ENCODE measurements at regions not wholly inside any gene's neighbourhood (a gene's known extent, or its start where the extent isn't known, plus 50 kb on each side); places are given as distances from the start of the nearest gene placed in this dataset.

GRCh38 chr4:110886270-110886669, 263.4 kb upstream of the PITX2 start:
- Histone ChIP-seq H3K27ac (ENCODE audit: low read depth, low read length) (no peak overlapping the region), H3K4me3 (ENCODE audit: low read depth, low read length) (no peak overlapping the region), H3K9ac (ENCODE audit: low read length) (no peak overlapping the region), H3K9me3 (ENCODE audit: control insufficient read depth, insufficient read depth, low read depth, low read length) (no peaks in the 10 kb centered on the region), H3K36me3 (ENCODE audit: control insufficient read depth, insufficient read depth, low read length) (no peaks in the 10 kb centered on the region), H3K4me1 (ENCODE audit: control insufficient read depth, insufficient read depth, low read length) (no peaks in the 10 kb centered on the region), H3K27me3 (ENCODE audit: control insufficient read depth, insufficient read depth, low read length) (no peaks in the 10 kb centered on the region)

- no peaks in the 10 kb centered on the region for H3K27me3 ChIP-seq (ENCODE audit: control insufficient read depth, insufficient read depth, low read length)
- no peaks in the 10 kb centered on the region for H3K36me3 ChIP-seq (ENCODE audit: control insufficient read depth, insufficient read depth, low read length)
- no peaks in the 10 kb centered on the region for H3K4me1 ChIP-seq (ENCODE audit: control insufficient read depth, insufficient read depth, low read length)
- no peak overlapping the region for H3K27ac ChIP-seq (ENCODE audit: low read depth, low read length)
- no peak overlapping the region for H3K9ac ChIP-seq (ENCODE audit: low read length)
- no peaks in the 10 kb centered on the region for H3K9me3 ChIP-seq (ENCODE audit: control insufficient read depth, insufficient read depth, low read depth, low read length)
- no peak overlapping the region for H3K4me3 ChIP-seq (ENCODE audit: low read depth, low read length)
These were observed 264.0 kb upstream of the PITX2 start for GRCh38 chr4:110886856-110887255.

- no peak overlapping the region for H3K9ac ChIP-seq (ENCODE audit: low read length)
- no peaks in the 10 kb centered on the region for H3K36me3 ChIP-seq (ENCODE audit: control insufficient read depth, insufficient read depth, low read length)
- no peaks in the 10 kb centered on the region for H3K9me3 ChIP-seq (ENCODE audit: control insufficient read depth, insufficient read depth, low read depth, low read length)
- H3K27me3 ChIP-seq (ENCODE audit: control insufficient read depth, insufficient read depth, low read length) = no peaks in the 10 kb centered on the region
- no peak overlapping the region for H3K27ac ChIP-seq (ENCODE audit: low read depth, low read length)
- no peak overlapping the region for H3K4me3 ChIP-seq (ENCODE audit: low read depth, low read length)
- peaks cover 24% of the 10 kb centered on the region for H3K4me1 ChIP-seq (ENCODE audit: control insufficient read depth, insufficient read depth, low read length)
These were observed 274.9 kb upstream of the PITX2 start for GRCh38 chr4:110897784-110898183.

DNA sequence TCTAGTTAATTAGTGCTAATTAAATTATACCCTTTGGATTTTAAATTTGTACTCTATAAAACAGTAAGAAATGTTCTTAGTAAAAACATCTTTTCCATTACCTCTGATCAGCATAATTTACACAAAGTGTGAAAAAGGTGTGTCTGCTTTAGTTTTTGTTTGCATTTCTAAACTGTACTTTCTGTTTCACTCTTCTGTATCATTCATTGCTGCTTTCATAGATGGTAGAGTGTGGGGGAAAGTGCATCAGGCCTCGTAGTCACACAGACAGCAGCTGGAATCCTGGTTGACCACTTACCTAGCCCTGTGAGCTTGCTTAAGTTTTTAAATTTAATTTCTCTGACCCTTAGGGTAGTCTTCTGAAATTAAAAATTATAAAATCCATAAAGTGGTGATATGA, 275.4 kb upstream of the PITX2 start:
- Histone ChIP-seq H3K36me3 (ENCODE audit: control insufficient read depth, insufficient read depth, low read length) (no peaks in the 10 kb centered on the region), H3K27me3 (ENCODE audit: control insufficient read depth, insufficient read depth, low read length) (no peaks in the 10 kb centered on the region), H3K4me1 (ENCODE audit: control insufficient read depth, insufficient read depth, low read length) (peaks cover 24% of the 10 kb centered on the region), H3K9ac (ENCODE audit: low read length) (no peak overlapping the region), H3K4me3 (ENCODE audit: low read depth, low read length) (no peak overlapping the region), H3K27ac (ENCODE audit: low read depth, low read length) (no peak overlapping the region), H3K9me3 (ENCODE audit: control insufficient read depth, insufficient read depth, low read depth, low read length) (no peaks in the 10 kb centered on the region)

GRCh38 chr4:110900213-110900769, 277.4 kb upstream of the PITX2 start:
- peaks cover 24% of the 10 kb centered on the region for H3K4me1 ChIP-seq (ENCODE audit: control insufficient read depth, insufficient read depth, low read length)
- H3K9me3 ChIP-seq (ENCODE audit: control insufficient read depth, insufficient read depth, low read depth, low read length) = no peaks in the 10 kb centered on the region
- no peaks in the 10 kb centered on the region for H3K36me3 ChIP-seq (ENCODE audit: control insufficient read depth, insufficient read depth, low read length)
- no peaks in the 10 kb centered on the region for H3K27me3 ChIP-seq (ENCODE audit: control insufficient read depth, insufficient read depth, low read length)
- H3K4me3 ChIP-seq (ENCODE audit: low read depth, low read length) = no peak overlapping the region
- no peak overlapping the region for H3K27ac ChIP-seq (ENCODE audit: low read depth, low read length)
- no peak overlapping the region for H3K9ac ChIP-seq (ENCODE audit: low read length)

- no peak overlapping the region for H3K4me3 ChIP-seq (ENCODE audit: low read depth, low read length)
These were observed 279.6 kb upstream of the PITX2 start for GRCh38 chr4:110902500-110902899.

GRCh38 chr4:110904435-110905065, 281.7 kb upstream of the PITX2 start:
- H3K27ac ChIP-seq (ENCODE audit: low read depth, low read length) = no peak overlapping the region
- no peak overlapping the region for H3K4me3 ChIP-seq (ENCODE audit: low read depth, low read length)
- H3K9ac ChIP-seq (ENCODE audit: low read length) = no peak overlapping the region
- peaks cover 9% of the 10 kb centered on the region; the same call in 1 of the 2 replicates for H3K4me1 ChIP-seq (ENCODE audit: control insufficient read depth, insufficient read depth, low read length)
- H3K36me3 ChIP-seq (ENCODE audit: control insufficient read depth, insufficient read depth, low read length) = no peaks in the 10 kb centered on the region
- H3K27me3 ChIP-seq (ENCODE audit: control insufficient read depth, insufficient read depth, low read length) = no peaks in the 10 kb centered on the region
- H3K9me3 ChIP-seq (ENCODE audit: control insufficient read depth, insufficient read depth, low read depth, low read length) = no peaks in the 10 kb centered on the region

More at GRCh38 chr4:110902500-110902899, 279.6 kb upstream of the PITX2 start:
- Histone ChIP-seq H3K9ac (ENCODE audit: low read length) (no peak overlapping the region), H3K9me3 (ENCODE audit: control insufficient read depth, insufficient read depth, low read depth, low read length) (no peaks in the 10 kb centered on the region), H3K4me1 (ENCODE audit: control insufficient read depth, insufficient read depth, low read length) (peaks cover 21% of the 10 kb centered on the region), H3K27ac (ENCODE audit: low read depth, low read length) (no peak overlapping the region), H3K27me3 (ENCODE audit: control insufficient read depth, insufficient read depth, low read length) (no peaks in the 10 kb centered on the region), H3K36me3 (ENCODE audit: control insufficient read depth, insufficient read depth, low read length) (no peaks in the 10 kb centered on the region)

GRCh38 chr4:110905367-110905766, 282.5 kb upstream of the PITX2 start:
- H3K4me3 ChIP-seq (ENCODE audit: low read depth, low read length) = no peak overlapping the region
- H3K9me3 ChIP-seq (ENCODE audit: control insufficient read depth, insufficient read depth, low read depth, low read length) = no peaks in the 10 kb centered on the region
- no peak overlapping the region for H3K27ac ChIP-seq (ENCODE audit: low read depth, low read length)
- no peak overlapping the region for H3K9ac ChIP-seq (ENCODE audit: low read length)
- no peaks in the 10 kb centered on the region for H3K27me3 ChIP-seq (ENCODE audit: control insufficient read depth, insufficient read depth, low read length)
- H3K4me1 ChIP-seq (ENCODE audit: control insufficient read depth, insufficient read depth, low read length) = peaks cover 5% of the 10 kb centered on the region; the same call in 1 of the 2 replicates
- H3K36me3 ChIP-seq (ENCODE audit: control insufficient read depth, insufficient read depth, low read length) = no peaks in the 10 kb centered on the region

DNA sequence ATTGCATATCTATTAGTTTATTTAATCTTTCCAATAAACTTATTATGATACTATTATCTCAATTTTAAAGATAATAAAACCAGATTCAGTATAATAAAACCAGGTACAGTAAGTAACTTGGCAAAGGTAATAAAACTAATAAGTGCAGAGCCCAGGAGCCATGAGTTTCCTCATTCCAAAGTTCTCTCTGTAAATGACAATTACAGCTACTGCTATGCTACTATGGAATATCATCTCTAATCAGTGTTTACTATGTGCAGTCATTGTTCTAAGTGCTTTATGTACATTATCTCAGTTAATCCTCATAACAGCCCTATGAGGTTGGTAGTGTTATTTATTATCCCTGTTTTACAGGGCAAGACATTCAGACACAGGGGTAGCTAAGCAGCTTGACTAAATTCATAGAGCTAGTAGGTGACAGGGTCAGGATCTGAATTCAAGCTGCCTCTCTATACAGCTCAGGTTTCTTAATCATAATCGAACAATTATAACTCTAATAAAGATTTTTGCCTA, 285.0 kb upstream of the PITX2 start:
- H3K9ac ChIP-seq (ENCODE audit: low read length) = no peak overlapping the region
- no peaks in the 10 kb centered on the region for H3K4me1 ChIP-seq (ENCODE audit: control insufficient read depth, insufficient read depth, low read length)
- no peak overlapping the region for H3K4me3 ChIP-seq (ENCODE audit: low read depth, low read length)
- H3K27me3 ChIP-seq (ENCODE audit: control insufficient read depth, insufficient read depth, low read length) = no peaks in the 10 kb centered on the region
- H3K9me3 ChIP-seq (ENCODE audit: control insufficient read depth, insufficient read depth, low read depth, low read length) = no peaks in the 10 kb centered on the region
- H3K27ac ChIP-seq (ENCODE audit: low read depth, low read length) = no peak overlapping the region
- H3K36me3 ChIP-seq (ENCODE audit: control insufficient read depth, insufficient read depth, low read length) = no peaks in the 10 kb centered on the region

DNA sequence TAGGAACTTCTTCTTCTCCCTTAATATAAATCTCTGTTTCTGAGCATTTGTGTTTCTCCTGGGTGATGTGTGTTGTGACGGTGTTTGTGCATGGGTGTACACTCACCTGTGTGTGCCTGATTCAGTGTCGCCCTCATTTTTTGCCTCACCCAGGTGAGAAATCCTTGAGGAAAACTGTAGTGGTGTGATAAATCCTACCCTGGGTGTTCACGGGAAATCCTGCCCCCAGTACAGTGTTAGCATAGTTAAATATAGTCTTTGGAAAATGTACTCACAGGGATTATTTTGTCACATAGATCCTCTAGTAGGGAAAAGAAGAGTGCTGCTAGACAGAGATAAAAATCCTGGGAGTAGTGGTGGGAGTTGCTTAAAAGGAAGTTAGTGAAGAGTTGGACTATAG, 291.9 kb upstream of the PITX2 start:
- no peak overlapping the region for H3K27ac ChIP-seq (ENCODE audit: low read depth, low read length)
- no peaks in the 10 kb centered on the region for H3K9me3 ChIP-seq (ENCODE audit: control insufficient read depth, insufficient read depth, low read depth, low read length)
- no peaks in the 10 kb centered on the region for H3K4me1 ChIP-seq (ENCODE audit: control insufficient read depth, insufficient read depth, low read length)
- no peaks in the 10 kb centered on the region for H3K27me3 ChIP-seq (ENCODE audit: control insufficient read depth, insufficient read depth, low read length)
- no peak overlapping the region for H3K9ac ChIP-seq (ENCODE audit: low read length)
- H3K36me3 ChIP-seq (ENCODE audit: control insufficient read depth, insufficient read depth, low read length) = no peaks in the 10 kb centered on the region
- H3K4me3 ChIP-seq (ENCODE audit: low read depth, low read length) = no peak overlapping the region

DNA sequence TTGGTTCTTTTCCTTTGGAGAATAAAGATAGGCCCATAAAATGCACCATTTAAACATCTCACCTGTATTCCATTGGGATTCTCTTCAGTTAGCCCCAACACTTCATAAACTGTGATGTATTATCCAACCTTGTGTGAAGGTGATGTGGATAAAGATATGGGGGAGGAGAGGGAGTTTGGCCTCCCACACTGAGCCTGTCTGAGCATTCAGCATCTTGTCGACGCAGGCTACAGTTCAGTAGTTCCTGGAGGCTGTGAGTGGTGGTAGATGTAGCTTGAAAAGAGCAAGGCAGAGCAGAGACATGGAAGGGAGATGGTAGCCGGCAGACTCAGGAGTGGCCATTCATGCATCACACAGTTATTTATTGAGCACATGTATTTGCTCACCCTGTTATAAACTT, 292.4 kb upstream of the PITX2 start:
- Histone ChIP-seq H3K27me3 (ENCODE audit: control insufficient read depth, insufficient read depth, low read length) (no peaks in the 10 kb centered on the region), H3K27ac (ENCODE audit: low read depth, low read length) (no peak overlapping the region), H3K9me3 (ENCODE audit: control insufficient read depth, insufficient read depth, low read depth, low read length) (no peaks in the 10 kb centered on the region), H3K36me3 (ENCODE audit: control insufficient read depth, insufficient read depth, low read length) (no peaks in the 10 kb centered on the region), H3K4me1 (ENCODE audit: control insufficient read depth, insufficient read depth, low read length) (no peaks in the 10 kb centered on the region), H3K4me3 (ENCODE audit: low read depth, low read length) (no peak overlapping the region), H3K9ac (ENCODE audit: low read length) (no peak overlapping the region)
